K562 (cell line): ENCODE measurements at regions not wholly inside any gene's neighbourhood (a gene's known extent, or its start where the extent isn't known, plus 50 kb on each side); places are given as distances from the start of the nearest gene placed in this dataset.

Experiments
- ATAC-seq: fragments of 200-7000 bp; cut with Tn5 transposase; 3 replicates; pipeline ENCODE4 v1.9.1; 2020; ENCODE audit warnings: moderate library complexity
- BruUV-seq: library from RNA; stranded (reverse); fragments of 400-500 nt; replicated peaks from 2 replicates; lab custom pipeline; 2021; lab: Mats Ljungman, UMichigan
- CTCF ChIA-PET: fragments of 300-600 bp; formaldehyde crosslinking; extraction: SDS; loops from one replicate; lab custom pipeline; 2021; ENCODE audit warnings: low intra/inter-chr PET ratio; lab: Yijun Ruan, JAX
- POLR2A ChIA-PET: fragments of 300-600, 350-650 bp; sonication (Branson Sonifier 250); formaldehyde crosslinking; extraction: SDS; loops from one replicate; lab custom pipeline; 2021; ENCODE audit warnings: antibody characterized with exemption, inconsistent platforms; lab: Yijun Ruan, JAX
- DNase-seq, 4 experiments: peaks; one replicate each; pipeline versions ENCODE4 v3.0.0 to v3.0.0-alpha.2; 2011 to 2018; ENCODE audit warnings: low spot score in 3 of 4, mixed read lengths in 3 of 4; ENCODE audit errors: extremely low read depth in 1 of 4
- FAIRE-seq: peaks from 2 replicates; lab custom pipeline; 2011; peaks lifted over from hg19 to GRCh38; lab: Jason Lieb, UNC
- H2AFZ ChIP-seq: 2 replicates; pipeline ENCODE4 v1.6.0; 2011; ENCODE audit warnings: low read depth, low read length, control low read depth, inconsistent platforms
- H3K27ac ChIP-seq: fragments of 200-600 bp; 3 replicates; pipeline ENCODE4 v1.8.0; 2011; ENCODE audit warnings: low read depth, mild to moderate bottlenecking, control low read depth, inconsistent platforms, low read length, moderate library complexity, mixed read lengths; ENCODE audit errors: extremely low read depth
- H3K27me3 ChIP-seq, 2 experiments: fragments of 300-600 bp in 1 of 2; 2 replicates in 1 of 2; 3 replicates in 1 of 2; pipeline versions ENCODE4 v1.6.0 to v1.8.0; 2011; ENCODE audit warnings: inconsistent platforms in 2 of 2, low read length in 2 of 2, mild to moderate bottlenecking in 1 of 2, mixed read lengths in 1 of 2, moderate library complexity in 1 of 2; ENCODE audit not compliant: control insufficient read depth in 2 of 2, insufficient read depth in 2 of 2
- H3K36me3 ChIP-seq: fragments of 300-600 bp; 3 replicates; pipeline ENCODE4 v1.8.0; 2011; ENCODE audit warnings: mild to moderate bottlenecking, low read length, inconsistent platforms; ENCODE audit not compliant: control insufficient read depth, insufficient read depth
- H3K4me1 ChIP-seq, 2 experiments: fragments of 200-600 bp in 1 of 2; replicated peaks in 1 of 2; 2 replicates in 1 of 2; 3 replicates in 1 of 2; pipeline versions ENCODE4 v1.5.1 to v1.8.0; 2011; ENCODE audit warnings: inconsistent platforms in 2 of 2, low read length in 2 of 2, mild to moderate bottlenecking in 1 of 2, mixed read lengths in 1 of 2, moderate library complexity in 1 of 2; ENCODE audit not compliant: control insufficient read depth in 2 of 2, insufficient read depth in 2 of 2
- H3K4me2 ChIP-seq: 2 replicates; pipeline ENCODE4 v1.6.1; 2011; ENCODE audit warnings: low read length, control low read depth, inconsistent platforms, mixed read lengths; ENCODE audit not compliant: insufficient read depth
- H3K4me3 ChIP-seq: fragments of 200-600 bp; sonication (generic), shearing (Covaris generic); 2 replicates; pipeline ENCODE4 v1.5.1; 2016; ENCODE audit warnings: control low read depth, inconsistent platforms
- H3K79me2 ChIP-seq: fragments of 200-600 bp; 3 replicates; pipeline ENCODE4 v1.8.0; 2011; ENCODE audit warnings: low read length, inconsistent platforms; ENCODE audit not compliant: control insufficient read depth, insufficient read depth
- H3K9ac ChIP-seq, 2 experiments: 2 replicates each; pipeline versions ENCODE4 v1.6.0 to v1.6.1; 2011; ENCODE audit warnings: low read depth in 2 of 2, low read length in 2 of 2, control low read depth in 1 of 2, inconsistent platforms in 1 of 2, mild to moderate bottlenecking in 1 of 2, mixed read lengths in 1 of 2; ENCODE audit not compliant: insufficient read depth in 1 of 2
- H3K9me1 ChIP-seq: one replicate; pipeline ENCODE4 v1.6.0; 2011; ENCODE audit warnings: inconsistent platforms, mild to moderate bottlenecking, low read length, moderate library complexity; ENCODE audit not compliant: control insufficient read depth, insufficient read depth
- H3K9me3 ChIP-seq: replicated peaks from 2 replicates; pipeline ENCODE4 v1.5.1; 2011; ENCODE audit warnings: low read depth, low read length, inconsistent platforms; ENCODE audit not compliant: control insufficient read depth, insufficient read depth
- H4K20me1 ChIP-seq: replicated peaks from 2 replicates; pipeline ENCODE4 v1.6.1; 2011; ENCODE audit warnings: low read length, inconsistent platforms, mixed read lengths; ENCODE audit not compliant: control insufficient read depth, insufficient read depth
- ARID4B ChIP-seq: sonication (generic); formaldehyde crosslinking; IDR thresholded peaks from 2 replicates; pipeline ENCODE4 v1.8.0; 2022; ENCODE audit warnings: mild to moderate bottlenecking, missing genetic modification reagents
- BCLAF1 ChIP-seq, 2 experiments: fragments of 450-650 bp in 1 of 2; IDR thresholded peaks; 2 replicates each; pipeline ENCODE4 v1.6.1; 2011 to 2017; ENCODE audit warnings: low read depth in 2 of 2, antibody characterized with exemption in 1 of 2, borderline replicate concordance in 1 of 2, low read length in 1 of 2, mild to moderate bottlenecking in 1 of 2, mixed read lengths in 1 of 2; ENCODE audit not compliant: control insufficient read depth in 1 of 2
- CHD4 ChIP-seq: fragments of 200-600 bp; sonication (generic); IDR thresholded peaks from 3 replicates; pipeline ENCODE4 v1.6.1; 2012; ENCODE audit warnings: low read depth, mild to moderate bottlenecking, mixed read lengths, low read length, inconsistent platforms; ENCODE audit not compliant: insufficient read depth, insufficient replicate concordance, poor library complexity, severe bottlenecking
- E2F3 ChIP-seq: fragments of 250-450 bp; sonication (Bioruptor Pico); IDR thresholded peaks from 2 replicates; pipeline ENCODE4 v1.4.0; 2020; ENCODE audit warnings: mild to moderate bottlenecking
- EP400 ChIP-seq: fragments of 450-650 bp; IDR thresholded peaks from 2 replicates; pipeline ENCODE4 v1.6.1; 2017; ENCODE audit warnings: antibody characterized with exemption, mild to moderate bottlenecking, moderate library complexity
- ETV5 ChIP-seq: sonication (generic); formaldehyde crosslinking; IDR thresholded peaks from 2 replicates; pipeline ENCODE4 v1.4.0; 2020; ENCODE audit warnings: low read depth, mild to moderate bottlenecking, missing genetic modification reagents
- GABPB2 ChIP-seq: fragments of 250-450 bp; sonication (Bioruptor Pico); conservative IDR thresholded peaks from 2 replicates; pipeline ENCODE4 v1.5.1; 2021; ENCODE audit warnings: mild to moderate bottlenecking
- NCOA1 ChIP-seq: fragments of 450-650 bp; IDR thresholded peaks from 2 replicates; pipeline ENCODE4 v1.6.1; 2016; ENCODE audit warnings: low read depth
- NR1H2 ChIP-seq: sonication (generic); formaldehyde crosslinking; IDR thresholded peaks from 2 replicates; pipeline ENCODE4 v1.4.0; 2020; ENCODE audit warnings: mild to moderate bottlenecking, missing genetic modification reagents
- SNAPC5 ChIP-seq: fragments of 250-450 bp; sonication (Bioruptor Pico); IDR thresholded peaks from 2 replicates; pipeline ENCODE4 v1.8.0; 2021; ENCODE audit warnings: moderate library complexity, mild to moderate bottlenecking, inconsistent platforms
- THRAP3 ChIP-seq: fragments of 450-650 bp; IDR thresholded peaks from 2 replicates; pipeline ENCODE4 v1.6.1; 2016; ENCODE audit warnings: mild to moderate bottlenecking, inconsistent platforms, borderline replicate concordance
- TSC22D4 ChIP-seq: fragments of 450-650 bp; IDR thresholded peaks from 2 replicates; pipeline ENCODE4 v1.6.1; 2016; ENCODE audit warnings: missing genetic modification characterization, missing biosample characterization, control low read depth
- ZNF561 ChIP-seq: fragments of 450-650 bp; formaldehyde crosslinking; conservative IDR thresholded peaks from 2 replicates; pipeline ENCODE4 v1.4.0; 2020; ENCODE audit warnings: mild to moderate bottlenecking, moderate library complexity
- WGBS: fragments of 100-300 bp; shearing (Covaris generic); methylation state at CpG from one replicate; pipeline ENCODE4 v1.1.6; 2016; ENCODE audit warnings: low coverage, mixed read lengths; ENCODE audit not compliant: insufficient coverage; ENCODE audit errors: missing lambda C conversion rate; 5-methylcytosine and 5-hydroxymethylcytosine counted together
- in situ Hi-C: fragments of 300-500 bp; cut with MboI; formaldehyde crosslinking; loops from 4 replicates; pipeline ENCODE4 v1.15.0; 2018; ENCODE audit warnings: inconsistent platforms, mixed read lengths
- intact Hi-C: fragments of 100-400 bp; cut with micrococcal nuclease; formaldehyde crosslinking; loops from 2 replicates; pipeline ENCODE4 v1.14.2; 2022
- TF ChIP-seq, protein P1 (sequence below): fragments of 450-650 bp; formaldehyde crosslinking; IDR thresholded peaks from 2 replicates; pipeline ENCODE4 v1.4.0; 2020; ENCODE audit warnings: mild to moderate bottlenecking, moderate library complexity

- POLR2A ChIA-PET, result no interaction called here
- in situ Hi-C loops, result no loop called here
- Histone ChIP-seq H3K9me3 (no peaks in the 10 kb centered on the region), H3K79me2 (no peaks in the 10 kb centered on the region), H3K36me3 (no peaks in the 10 kb centered on the region), H3K4me1 (no peaks in the 10 kb centered on the region), H3K27ac (no peak overlapping the region), H2AFZ (no peak overlapping the region), H3K9me1 (no peaks in the 10 kb centered on the region), H3K4me3 (no peak overlapping the region), H3K9ac (no peak overlapping the region), H4K20me1 (no peaks in the 10 kb centered on the region), H3K27me3 (peaks cover 0 to 13% of the 10 kb centered on the region in 2 experiments; a peak in 2 of 5 replicates), H3K4me2 (no peak overlapping the region)
- DNase-seq (no peak), FAIRE-seq (no peak), ATAC-seq (no peak)
- WGBS, result 0% methylated on average over 3 of the region's 3 CpGs
- no TSS peak for BruUV-seq
- intact Hi-C loops, result no loop called here
- CTCF ChIA-PET, result no interaction called here
- TF ChIP-seq NCOA1, result no peak
- TF ChIP-seq E2F3 (CRISPR knock-in tag), result no peak
- no peak for TF ChIP-seq CHD4
- TF ChIP-seq ARID4B (CRISPR knock-in tag), result no peak
- TF ChIP-seq EP400, result no peak
- no peak for TF ChIP-seq THRAP3
- TF ChIP-seq ETV5 (CRISPR knock-in tag), result no peak
- TF ChIP-seq, protein P1, sequence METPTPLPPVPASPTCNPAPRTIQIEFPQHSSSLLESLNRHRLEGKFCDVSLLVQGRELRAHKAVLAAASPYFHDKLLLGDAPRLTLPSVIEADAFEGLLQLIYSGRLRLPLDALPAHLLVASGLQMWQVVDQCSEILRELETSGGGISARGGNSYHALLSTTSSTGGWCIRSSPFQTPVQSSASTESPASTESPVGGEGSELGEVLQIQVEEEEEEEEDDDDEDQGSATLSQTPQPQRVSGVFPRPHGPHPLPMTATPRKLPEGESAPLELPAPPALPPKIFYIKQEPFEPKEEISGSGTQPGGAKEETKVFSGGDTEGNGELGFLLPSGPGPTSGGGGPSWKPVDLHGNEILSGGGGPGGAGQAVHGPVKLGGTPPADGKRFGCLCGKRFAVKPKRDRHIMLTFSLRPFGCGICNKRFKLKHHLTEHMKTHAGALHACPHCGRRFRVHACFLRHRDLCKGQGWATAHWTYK (CRISPR knock-in tag), result no peak
- TF ChIP-seq NR1H2 (CRISPR knock-in tag), result no peak
- no peak for TF ChIP-seq SNAPC5
- no peak for TF ChIP-seq ZNF561 (CRISPR knock-in tag)
- no peak for TF ChIP-seq TSC22D4 (tag)
- TF ChIP-seq GABPB2, result no peak
- no peak for TF ChIP-seq BCLAF1 (IDR thresholded peaks at IDR 0.05; ENCODE audit: borderline replicate concordance in 1 of 2, control insufficient read depth in 1 of 2, low read depth in 2 of 2, low read length in 1 of 2)
Observed at GRCh38 chr13:111434578-111435159, 114.2 kb downstream of the TEX29 start.
